Suppressor macrophage (primary cell): ENCODE measurements at regions not wholly inside any gene's neighbourhood (a gene's known extent, or its start where the extent isn't known, plus 50 kb on each side); places are given as distances from the start of the nearest gene placed in this dataset.

ENCODE experiments used
- DNase-seq, 4 experiments: peaks; one replicate each; pipeline ENCODE4 v3.0.0-alpha.2; 2020 to 2022

- DNase-seq: no peak
These were observed 129.7 kb upstream of the MGAT5 start for GRCh38 chr2:134124047-134124753.

DNA sequence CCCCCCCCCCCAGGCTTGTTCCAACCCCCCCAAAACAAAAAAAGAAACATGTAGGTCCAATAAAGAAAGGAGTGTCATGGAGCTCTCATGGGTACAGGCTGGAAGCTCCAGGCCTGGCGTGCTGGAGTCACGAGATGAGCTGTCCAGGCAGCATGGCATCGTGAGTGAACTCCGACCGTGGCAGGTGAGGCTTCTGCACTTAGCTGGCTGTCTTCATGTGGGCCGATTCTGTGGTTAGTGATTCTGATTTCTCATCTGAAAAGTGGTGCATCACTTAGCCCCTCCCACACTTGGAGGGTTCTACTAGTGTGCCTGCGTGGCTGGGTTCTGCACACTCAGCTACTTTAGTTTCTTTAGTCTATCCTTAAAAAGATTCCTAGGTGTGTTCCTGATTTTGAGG lies 126.4 kb upstream of the MGAT5 start:
- no peak for DNase-seq

- DNase-seq: peak in 2 of 4 experiments; percentile 16 to 42
These were observed 125.1 kb upstream of the MGAT5 start for GRCh38 chr2:134128746-134129145.

- DNase-seq: no peak
These were observed 123.9 kb upstream of the MGAT5 start for GRCh38 chr2:134129900-134130537.

- no peak for DNase-seq
These were observed 122.0 kb upstream of the MGAT5 start for GRCh38 chr2:134131681-134132489.

- DNase-seq: no peak
These were observed 121.4 kb upstream of the MGAT5 start for GRCh38 chr2:134132490-134132857.

GRCh38 chr2:134133622-134134312 lies 120.1 kb upstream of the MGAT5 start:
- DNase-seq: no peak

- no peak for DNase-seq
These were observed 119.6 kb upstream of the MGAT5 start for GRCh38 chr2:134134313-134134706.

DNA sequence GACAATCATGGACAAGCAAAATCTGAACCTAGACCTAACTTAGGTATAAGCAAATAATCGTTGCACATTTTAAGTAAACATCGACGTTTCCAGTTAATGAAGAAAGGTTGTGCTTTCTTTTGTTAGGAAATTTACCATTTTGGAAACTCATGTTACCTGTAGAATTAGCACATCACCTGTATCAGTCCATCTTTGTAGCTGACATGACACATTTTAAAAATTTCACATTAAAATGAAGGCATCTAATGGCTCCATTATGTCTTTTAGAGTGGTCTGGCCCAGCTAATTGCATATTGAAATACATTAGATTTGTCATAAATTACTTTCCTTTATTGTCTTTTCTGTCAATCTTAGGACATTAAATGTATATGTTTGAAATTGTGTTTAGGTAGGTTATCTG lies 119.0 kb upstream of the MGAT5 start:
- DNase-seq: no peak

GRCh38 chr2:134135793-134136192 lies 118.1 kb upstream of the MGAT5 start:
- DNase-seq: no peak

- DNase-seq: no peak
These were observed 117.1 kb upstream of the MGAT5 start for GRCh38 chr2:134136731-134137130.

GRCh38 chr2:134137182-134137611 lies 116.7 kb upstream of the MGAT5 start:
- DNase-seq: peak; percentile 56 to 79 (median 71)

GRCh38 chr2:134138115-134138514 lies 115.8 kb upstream of the MGAT5 start:
- DNase-seq: no peak

DNA sequence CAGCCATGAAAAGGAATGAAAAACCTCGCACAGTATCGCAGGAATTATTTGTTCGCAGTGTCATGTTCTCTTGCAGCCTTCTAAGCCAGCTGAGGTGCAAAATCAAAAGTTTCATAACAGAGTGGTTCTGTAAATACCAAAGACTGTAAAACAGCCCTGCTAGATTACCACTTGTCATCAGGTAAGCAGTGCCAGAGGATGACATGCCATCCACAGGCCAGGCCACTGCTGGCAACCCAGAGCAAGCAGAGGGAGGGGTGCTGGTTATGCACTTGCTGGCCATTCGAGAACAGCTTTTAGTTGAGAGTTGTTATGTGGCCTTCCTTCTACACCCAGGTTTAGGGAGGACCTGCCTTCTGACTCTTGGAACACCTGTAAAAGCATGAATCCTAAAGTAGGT lies 114.3 kb upstream of the MGAT5 start:
- no peak for DNase-seq

DNA sequence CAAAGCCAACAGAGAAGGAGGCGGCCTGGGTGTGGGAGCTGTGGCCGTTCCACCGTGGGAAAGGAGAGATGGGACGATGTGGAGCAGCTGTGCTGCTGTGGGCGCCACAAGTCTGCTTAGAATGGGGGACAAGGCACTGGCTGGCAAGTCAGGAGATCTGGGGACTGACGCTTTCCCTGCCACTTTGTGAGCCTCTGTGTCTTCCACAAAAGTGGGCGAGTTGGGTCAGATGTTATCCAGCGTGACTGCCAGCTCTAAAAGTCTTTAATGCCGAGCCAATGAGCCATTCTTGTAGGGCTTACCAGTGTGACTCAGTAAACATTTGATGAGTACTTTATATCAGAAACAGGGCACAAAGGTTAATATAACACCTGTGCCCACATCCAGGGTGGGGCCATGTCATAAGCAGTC lies 113.6 kb upstream of the MGAT5 start:
- no peak for DNase-seq

GRCh38 chr2:134141598-134142340 lies 112.1 kb upstream of the MGAT5 start:
- no peak for DNase-seq

- DNase-seq: no peak
These were observed 111.5 kb upstream of the MGAT5 start for GRCh38 chr2:134142341-134142738.

DNA sequence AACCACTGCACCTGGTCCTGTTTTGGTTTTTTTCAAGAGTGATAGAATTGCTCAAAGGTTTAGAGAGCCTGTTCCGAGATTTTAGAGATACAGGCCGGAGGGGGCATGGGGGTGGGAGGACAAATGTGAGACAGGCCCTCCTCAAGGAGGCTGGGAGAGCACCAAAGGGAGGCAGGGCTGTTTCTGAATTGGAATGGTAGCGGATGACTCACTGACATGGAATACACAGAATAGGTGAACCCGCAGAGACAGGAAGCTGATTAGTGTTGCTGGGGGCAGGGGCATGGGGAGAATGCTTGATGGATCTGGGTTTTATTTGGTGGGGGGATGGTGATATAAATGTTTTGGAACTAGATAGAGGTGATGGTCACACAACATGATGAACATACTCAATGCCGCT lies 111.0 kb upstream of the MGAT5 start:
- DNase-seq: no peak

- no peak for DNase-seq
These were observed 110.3 kb upstream of the MGAT5 start for GRCh38 chr2:134143568-134143967.

- no peak for DNase-seq
These were observed 109.7 kb upstream of the MGAT5 start for GRCh38 chr2:134144081-134144596.

GRCh38 chr2:134144651-134145050 lies 109.2 kb upstream of the MGAT5 start:
- no peak for DNase-seq

DNA sequence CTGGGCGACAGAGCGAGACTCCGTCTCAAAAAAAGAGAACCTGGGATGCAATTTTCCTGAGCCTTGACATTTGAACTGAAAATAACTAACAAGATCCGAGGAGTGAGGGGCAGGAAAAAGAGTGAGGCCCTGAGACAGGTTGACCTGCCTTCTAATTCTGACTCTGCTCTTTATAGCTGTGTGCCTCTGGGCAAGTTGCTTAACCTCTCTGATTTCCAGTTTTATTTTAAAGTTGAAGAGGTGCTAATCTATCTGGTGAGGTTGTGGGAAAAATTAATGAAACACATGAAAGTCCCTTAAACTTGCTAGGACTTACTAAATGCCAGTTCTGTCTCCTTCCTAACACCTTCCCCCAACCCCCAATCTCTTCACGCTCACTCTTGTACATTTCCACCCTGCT lies 108.4 kb upstream of the MGAT5 start:
- no peak for DNase-seq
